Thoracic aorta (tissue), 2 donors: ENCODE measurements at regions not wholly inside any gene's neighbourhood (a gene's known extent, or its start where the extent isn't known, plus 50 kb on each side); places are given as distances from the start of the nearest gene placed in this dataset.

Source experiments
- ATAC-seq: fragments of 150-250 bp; one replicate; pipeline ENCODE4 v1.8.0; 2017; ENCODE audit warnings: low read depth; ENCODE audit not compliant: insufficient number of reproducible peaks, low FRiP score
- DNase-seq: peaks from one replicate; pipeline ENCODE4 v3.0.0-alpha.2; 2020; ENCODE audit warnings: low spot score
- H3K27ac ChIP-seq, 2 donors: fragments of 200-600 bp; sonication (generic); 1 replicate in 1 of 2; 2 replicates in 1 of 2; pipeline ENCODE4 v1.5.1; 2016; ENCODE audit warnings: mild to moderate bottlenecking in 2 of 2, moderate library complexity in 2 of 2
- H3K27me3 ChIP-seq: fragments of 200-600 bp; sonication (generic); replicated peaks from 2 replicates; pipeline ENCODE4 v1.6.0; 2016; ENCODE audit warnings: mild to moderate bottlenecking; ENCODE audit not compliant: insufficient read depth
- H3K36me3 ChIP-seq: fragments of 200-600 bp; sonication (generic); one replicate; pipeline ENCODE4 v1.5.1; 2016
- H3K4me1 ChIP-seq, 2 donors: fragments of 200-600 bp; sonication (generic); 1 replicate in 1 of 2; 2 replicates in 1 of 2; pipeline versions ENCODE4 v1.5.1 to v1.6.0; 2016; ENCODE audit warnings: low read depth in 2 of 2, mild to moderate bottlenecking in 1 of 2; ENCODE audit not compliant: control insufficient read depth in 1 of 2
- H3K4me3 ChIP-seq: fragments of 200-600 bp; sonication (generic); 2 replicates; pipeline ENCODE4 v1.5.1; 2016; ENCODE audit warnings: mild to moderate bottlenecking
- H3K9me3 ChIP-seq: fragments of 200-600 bp; sonication (generic); 2 replicates; pipeline ENCODE4 v1.5.1; 2016
- CTCF ChIP-seq: fragments of 200-600 bp; sonication (generic); IDR thresholded peaks from one replicate; pipeline ENCODE4 v1.5.1; 2019; ENCODE audit warnings: antibody characterized with exemption

GRCh38 chr1:37118790-37119189 lies 84.5 kb upstream of the GRIK3 start:
- Histone ChIP-seq H3K36me3 (no peaks in the 10 kb centered on the region), H3K9me3 (no peaks in the 10 kb centered on the region), H3K27me3 (no peaks in the 10 kb centered on the region), H3K27ac (no peak overlapping the region), H3K4me3 (no peak overlapping the region), H3K4me1 (no peaks in the 10 kb centered on the region)
- TF ChIP-seq CTCF = no peak
- no peak for ATAC-seq
- DNase-seq = no peak

- H3K4me3 ChIP-seq = no peak overlapping the region
- DNase-seq = no peak
- H3K27me3 ChIP-seq = no peaks in the 10 kb centered on the region
- H3K36me3 ChIP-seq = no peaks in the 10 kb centered on the region
- H3K9me3 ChIP-seq = no peaks in the 10 kb centered on the region
- ATAC-seq = no peak
- no peaks in the 10 kb centered on the region for H3K4me1 ChIP-seq
- TF ChIP-seq CTCF = no peak
- H3K27ac ChIP-seq = no peak overlapping the region
These were observed 86.0 kb upstream of the GRIK3 start for GRCh38 chr1:37120279-37120678.

- no peak overlapping the region for H3K4me3 ChIP-seq
- no peaks in the 10 kb centered on the region for H3K36me3 ChIP-seq
- no peaks in the 10 kb centered on the region for H3K4me1 ChIP-seq
- DNase-seq (no peak), ATAC-seq (no peak)
- H3K27me3 ChIP-seq = no peaks in the 10 kb centered on the region
- no peak for TF ChIP-seq CTCF
- H3K9me3 ChIP-seq = no peaks in the 10 kb centered on the region
- no peak overlapping the region for H3K27ac ChIP-seq
These were observed 89.2 kb upstream of the GRIK3 start for GRCh38 chr1:37123276-37124115.

GRCh38 chr1:37124501-37124900 lies 90.2 kb upstream of the GRIK3 start:
- Histone ChIP-seq H3K4me3 (no peak overlapping the region), H3K36me3 (no peaks in the 10 kb centered on the region), H3K27me3 (no peaks in the 10 kb centered on the region), H3K27ac (no peak overlapping the region), H3K9me3 (no peaks in the 10 kb centered on the region), H3K4me1 (no peaks in the 10 kb centered on the region)
- TF ChIP-seq CTCF = no peak
- DNase-seq = no peak
- no peak for ATAC-seq

GRCh38 chr1:37125295-37125694 lies 91.0 kb upstream of the GRIK3 start:
- Histone ChIP-seq H3K4me3 (no peak overlapping the region), H3K27ac (no peak overlapping the region), H3K27me3 (no peaks in the 10 kb centered on the region), H3K9me3 (no peaks in the 10 kb centered on the region), H3K36me3 (no peaks in the 10 kb centered on the region), H3K4me1 (no peaks in the 10 kb centered on the region)
- ATAC-seq (no peak), DNase-seq (no peak)
- TF ChIP-seq CTCF = no peak
